T-cell (primary cell): ENCODE measurements at regions not wholly inside any gene's neighbourhood (a gene's known extent, or its start where the extent isn't known, plus 50 kb on each side); places are given as distances from the start of the nearest gene placed in this dataset.

ENCODE experiments used
- ATAC-seq, 4 experiments: fragments of 200-7000 bp in 3 of 4; fragments of 150-1000 bp in 1 of 4; cut with Tn5 transposase; replicated peaks in 1 of 4; 1 replicate in 3 of 4; 2 replicates in 1 of 4; pipeline ENCODE4 v1.10.0; 2021; ENCODE audit warnings: moderate library complexity in 3 of 4, mild to moderate bottlenecking in 2 of 4, moderate number of reproducible peaks in 1 of 4
- CTCF ChIA-PET, 2 donors: fragments of 300-600 bp; sonication (Branson Sonifier 250); formaldehyde crosslinking; loops; one replicate each; lab custom pipeline; 2022; ENCODE audit warnings: antibody characterized with exemption in 2 of 2; lab: Charles Lee
- POLR2A ChIA-PET, 2 donors: fragments of 300-600 bp; sonication (Branson Sonifier 250); formaldehyde crosslinking; loops; one replicate each; lab custom pipeline; 2022; ENCODE audit warnings: antibody characterized with exemption in 2 of 2; lab: Charles Lee
- DNase-seq, 35 experiments: peaks; one replicate each; pipeline versions ENCODE4 v3.0.0 to v3.0.0-alpha.2; 2013 to 2023
- H3K27ac ChIP-seq: one replicate; pipeline ENCODE4 v1.5.1; 2013; ENCODE audit warnings: low read length
- H3K27me3 ChIP-seq, 2 experiments: replicated peaks in 1 of 2; 1 replicate in 1 of 2; 2 replicates in 1 of 2; pipeline versions ENCODE4 v1.6.1 to v1.7.0; 2013; ENCODE audit warnings: low read length in 1 of 2, mixed read lengths in 1 of 2; ENCODE audit not compliant: control insufficient read depth in 2 of 2, insufficient read depth in 2 of 2; ENCODE audit errors: extremely low read depth in 1 of 2
- H3K36me3 ChIP-seq, 2 donors: 1 replicate in 1 of 2; 2 replicates in 1 of 2; pipeline versions ENCODE4 v1.6.1 to v1.7.0; 2013; ENCODE audit warnings: low read length in 1 of 2; ENCODE audit not compliant: control insufficient read depth in 2 of 2, insufficient read depth in 1 of 2; ENCODE audit errors: extremely low read depth in 1 of 2
- H3K4me1 ChIP-seq, 2 experiments: 1 replicate in 1 of 2; 2 replicates in 1 of 2; pipeline versions ENCODE4 v1.6.1 to v1.7.0; 2013; ENCODE audit warnings: low read length in 2 of 2, mixed read lengths in 1 of 2; ENCODE audit not compliant: insufficient read depth in 2 of 2, control insufficient read depth in 1 of 2; ENCODE audit errors: extremely low read depth in 1 of 2
- H3K4me3 ChIP-seq, 2 donors: 1 replicate in 1 of 2; 2 replicates in 1 of 2; pipeline versions ENCODE4 v1.5.1 to v1.7.0; 2013; ENCODE audit warnings: mild to moderate bottlenecking in 2 of 2, low read length in 1 of 2, moderate library complexity in 1 of 2; ENCODE audit not compliant: control insufficient read depth in 1 of 2; ENCODE audit errors: extremely low read depth in 1 of 2
- H3K9me3 ChIP-seq: 2 replicates; pipeline ENCODE4 v1.7.0; 2013
- H3K27ac Mint-ChIP-seq, 2 donors: one replicate each; pipeline ENCODE4 v1.8.0; 2020 to 2021; ENCODE audit warnings: mild to moderate bottlenecking in 2 of 2, mixed read lengths in 2 of 2
- H3K27me3 Mint-ChIP-seq, 2 donors: one replicate each; pipeline ENCODE4 v1.8.0; 2021 to 2022; ENCODE audit warnings: mixed read lengths in 2 of 2
- H3K36me3 Mint-ChIP-seq: one replicate; pipeline ENCODE4 v1.8.0; 2021; ENCODE audit warnings: mixed read lengths
- H3K4me1 Mint-ChIP-seq, 3 donors: one replicate each; pipeline ENCODE4 v1.8.0; 2020 to 2022; ENCODE audit warnings: mixed read lengths in 3 of 3, mild to moderate bottlenecking in 1 of 3
- H3K4me3 Mint-ChIP-seq, 3 donors: one replicate each; pipeline ENCODE4 v1.8.0; 2020 to 2022; ENCODE audit warnings: mild to moderate bottlenecking in 3 of 3, mixed read lengths in 3 of 3, moderate library complexity in 3 of 3
- H3K9me3 Mint-ChIP-seq, 3 donors: one replicate each; pipeline ENCODE4 v1.8.0; 2020 to 2022; ENCODE audit warnings: mixed read lengths in 3 of 3
- WGBS: methylation state at CpG from one replicate; pipeline ENCODE4 v1.1.5; 2013; ENCODE audit warnings: missing lambda C conversion rate; ENCODE audit not compliant: insufficient coverage; 5-methylcytosine and 5-hydroxymethylcytosine counted together

GRCh38 chr2:66331176-66331575 lies 103.7 kb upstream of the MEIS1 start:
- no peaks in the 10 kb centered on the region for H3K27me3 Mint-ChIP-seq
- no peak for ATAC-seq
- 87% methylated on average over 5 of the region's 5 CpGs for WGBS

GRCh38 chr2:66329081-66329605 lies 105.8 kb upstream of the MEIS1 start:
- WGBS, result 76% methylated on average over 2 of the region's 5 CpGs
- no peak overlapping the region for H3K27ac Mint-ChIP-seq

More at GRCh38 chr2:66331176-66331575, 103.7 kb upstream of the MEIS1 start:
- H3K27ac ChIP-seq, result no peak overlapping the region
- POLR2A ChIA-PET, result no interaction called here
- CTCF ChIA-PET, result no interaction called here
- no peaks in the 10 kb centered on the region for H3K4me1 ChIP-seq
- H3K4me3 Mint-ChIP-seq, result no peak overlapping the region
- H3K27ac Mint-ChIP-seq, result no peak overlapping the region
- H3K27me3 ChIP-seq, result no peaks in the 10 kb centered on the region
- DNase-seq, result no peak
- no peaks in the 10 kb centered on the region for H3K4me1 Mint-ChIP-seq
- H3K4me3 ChIP-seq, result no peak overlapping the region
- no peaks in the 10 kb centered on the region for H3K36me3 Mint-ChIP-seq
- H3K36me3 ChIP-seq, result no peaks in the 10 kb centered on the region
- no peaks in the 10 kb centered on the region for H3K9me3 ChIP-seq
- H3K9me3 Mint-ChIP-seq, result no peaks in the 10 kb centered on the region

GRCh38 chr2:66327066-66327740 lies 107.7 kb upstream of the MEIS1 start:
- ChIA-PET POLR2A (no interaction called here), CTCF (no interaction called here)
- Mint-ChIP-seq H3K4me3 (no peak overlapping the region), H3K36me3 (no peaks in the 10 kb centered on the region), H3K27ac (no peak overlapping the region), H3K4me1 (no peaks in the 10 kb centered on the region), H3K9me3 (peaks cover 0 to 4% (median 0%) of the 10 kb centered on the region in 3 donors), H3K27me3 (no peaks in the 10 kb centered on the region)
- no peak for DNase-seq
- Histone ChIP-seq H3K9me3 (no peaks in the 10 kb centered on the region), H3K4me1 (no peaks in the 10 kb centered on the region), H3K27ac (no peak overlapping the region), H3K4me3 (no peak overlapping the region), H3K36me3 (no peaks in the 10 kb centered on the region), H3K27me3 (no peaks in the 10 kb centered on the region)
- ATAC-seq, result no peak
- 83% methylated on average over 2 of the region's 5 CpGs for WGBS

More at GRCh38 chr2:66329081-66329605, 105.8 kb upstream of the MEIS1 start:
- H3K27ac ChIP-seq, result no peak overlapping the region
- Mint-ChIP-seq H3K27me3 (no peaks in the 10 kb centered on the region), H3K4me1 (no peaks in the 10 kb centered on the region), H3K4me3 (no peak overlapping the region), H3K36me3 (no peaks in the 10 kb centered on the region), H3K9me3 (peaks cover 0 to 4% (median 0%) of the 10 kb centered on the region in 3 donors)
- ChIA-PET CTCF (no interaction called here), POLR2A (no interaction called here)
- no peaks in the 10 kb centered on the region for H3K36me3 ChIP-seq
- no peaks in the 10 kb centered on the region for H3K27me3 ChIP-seq
- H3K9me3 ChIP-seq, result no peaks in the 10 kb centered on the region
- no peak overlapping the region for H3K4me3 ChIP-seq
- ATAC-seq (no peak), DNase-seq (no peak)
- H3K4me1 ChIP-seq, result no peaks in the 10 kb centered on the region

- CTCF ChIA-PET, result no interaction called here
- 83% methylated on average over 2 of the region's 4 CpGs for WGBS
- Histone ChIP-seq H3K27ac (no peak overlapping the region), H3K4me1 (no peaks in the 10 kb centered on the region), H3K9me3 (no peaks in the 10 kb centered on the region), H3K36me3 (no peaks in the 10 kb centered on the region), H3K4me3 (no peak overlapping the region), H3K27me3 (no peaks in the 10 kb centered on the region)
- Mint-ChIP-seq H3K9me3 (peaks cover 0 to 4% (median 4%) of the 10 kb centered on the region in 3 donors), H3K36me3 (no peaks in the 10 kb centered on the region), H3K27me3 (no peaks in the 10 kb centered on the region), H3K4me1 (no peaks in the 10 kb centered on the region), H3K4me3 (no peak overlapping the region), H3K27ac (no peak overlapping the region)
- ATAC-seq (no peak), DNase-seq (no peak)
- POLR2A ChIA-PET, result no interaction called here
Observed at GRCh38 chr2:66324909-66325528, 109.9 kb upstream of the MEIS1 start.

DNA sequence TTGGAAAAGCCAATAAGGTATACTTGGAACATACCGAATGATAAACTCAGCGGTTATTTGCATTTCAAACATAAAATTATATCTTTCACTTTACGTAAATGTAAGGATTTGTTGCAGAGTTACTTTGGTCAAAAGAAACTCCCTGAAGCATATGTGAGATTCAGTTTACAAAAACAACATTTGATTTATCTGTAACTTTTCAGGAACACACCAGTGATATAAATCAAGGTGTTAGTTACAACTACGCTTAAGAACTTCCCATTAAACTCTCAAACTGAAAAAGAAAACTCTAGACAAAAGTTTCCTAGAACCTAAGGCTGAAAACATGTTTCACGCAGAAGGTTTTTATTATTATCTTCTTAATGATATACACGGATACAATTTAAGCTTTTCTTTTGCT lies 110.6 kb upstream of the MEIS1 start:
- Histone ChIP-seq H3K27me3 (no peaks in the 10 kb centered on the region), H3K36me3 (no peaks in the 10 kb centered on the region), H3K4me1 (no peaks in the 10 kb centered on the region), H3K27ac (no peak overlapping the region), H3K9me3 (no peaks in the 10 kb centered on the region), H3K4me3 (no peak overlapping the region)
- no peaks in the 10 kb centered on the region for H3K27me3 Mint-ChIP-seq
- no peak for DNase-seq
- ChIA-PET CTCF (no interaction called here), POLR2A (no interaction called here)
- H3K9me3 Mint-ChIP-seq, result peaks cover under 1 to 4% (median 4%) of the 10 kb centered on the region in 3 donors
- H3K36me3 Mint-ChIP-seq, result no peaks in the 10 kb centered on the region
- H3K4me1 Mint-ChIP-seq, result no peaks in the 10 kb centered on the region
- WGBS, result no CpG with 5 or more reads among the region's 6 CpGs
- H3K27ac Mint-ChIP-seq, result no peak overlapping the region
- no peak overlapping the region for H3K4me3 Mint-ChIP-seq
- ATAC-seq, result no peak

GRCh38 chr2:66323406-66323805 lies 111.5 kb upstream of the MEIS1 start:
- no peak for ATAC-seq
- no peaks in the 10 kb centered on the region for H3K36me3 Mint-ChIP-seq
- H3K27me3 ChIP-seq, result no peaks in the 10 kb centered on the region
- H3K36me3 ChIP-seq, result no peaks in the 10 kb centered on the region
- H3K27me3 Mint-ChIP-seq, result no peaks in the 10 kb centered on the region
- WGBS, result 71% methylated on average over 8 of the region's 8 CpGs
- H3K4me1 ChIP-seq, result no peaks in the 10 kb centered on the region
- ChIA-PET POLR2A (interaction anchor here in 1 of 2 donors (0.6 kb wide), 1 partner anchor 21 kb away, joined by 6 read pairs; no protein-coding TSS in a partner anchor), CTCF (no interaction called here)
- H3K4me3 Mint-ChIP-seq, result no peak overlapping the region
- H3K4me3 ChIP-seq, result no peak overlapping the region
- H3K9me3 Mint-ChIP-seq, result peaks cover 2 to 4% (median 4%) of the 10 kb centered on the region in 3 donors
- no peak overlapping the region for H3K27ac ChIP-seq
- no peak for DNase-seq
- H3K9me3 ChIP-seq, result no peaks in the 10 kb centered on the region
- no peak overlapping the region for H3K27ac Mint-ChIP-seq
- H3K4me1 Mint-ChIP-seq, result no peaks in the 10 kb centered on the region
